ENCODE measurements at regions not wholly inside any gene's neighbourhood (a gene's known extent, or its start where the extent isn't known, plus 50 kb on each side); places are given as distances from the start of the nearest gene placed in this dataset.

DNA sequence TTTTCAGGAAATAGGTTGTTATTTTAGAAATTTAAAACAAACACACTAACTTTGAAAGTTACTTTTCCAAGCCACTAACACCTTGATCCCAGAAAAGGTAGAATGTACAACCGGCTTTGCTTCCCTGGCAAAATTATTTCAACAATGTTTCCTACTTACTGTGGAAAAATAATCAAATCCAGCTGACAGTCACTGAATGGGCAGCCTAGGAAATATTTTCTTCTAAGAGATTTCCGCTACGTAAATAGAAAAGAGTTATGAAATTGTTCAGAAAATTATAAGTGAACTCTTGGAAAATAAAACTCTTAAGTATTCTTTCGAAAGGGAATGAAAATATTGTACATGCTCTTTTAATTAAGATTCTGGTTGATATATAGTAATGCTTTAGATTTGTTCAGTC lies 195.7 kb downstream of the GASK1B start:
- Mint-ChIP-seq H3K4me1 (peaks cover 3% of the 10 kb centered on the region; the same call in 2 of the 3 replicates), H3K27me3 (ENCODE audit: insufficient read depth, low read depth, poor library complexity) (peaks cover 2% of the 10 kb centered on the region), H3K27ac (no peak overlapping the region), H3K9me3 (no peaks in the 10 kb centered on the region), H3K4me3 (no peak overlapping the region), H3K36me3 (ENCODE audit: low read depth) (no peaks in the 10 kb centered on the region)
- Histone ChIP-seq H3F3A (replicated peaks; ENCODE audit: low read depth) (no peaks in the 10 kb centered on the region), H2AFZ (no peak overlapping the region), H3K79me2 (replicated peaks; ENCODE audit: insufficient read depth) (no peaks in the 10 kb centered on the region), H3K27me3 (ENCODE audit: insufficient read depth) (no peaks in the 10 kb centered on the region), H3K27ac (ENCODE audit: low read depth) (no peak overlapping the region), H3K4me1 (ENCODE audit: insufficient read depth) (no peaks in the 10 kb centered on the region), H3K36me3 (ENCODE audit: insufficient read depth) (no peaks in the 10 kb centered on the region), H3K4me2 (no peak overlapping the region), H4K20me1 (replicated peaks; ENCODE audit: insufficient read depth) (no peaks in the 10 kb centered on the region), H3K4me3 (no peak overlapping the region), H3K9me2 (ENCODE audit: insufficient read depth) (no peaks in the 10 kb centered on the region)
- TF ChIP-seq NANOG (IDR thresholded peaks at IDR 0.05; ENCODE audit: borderline replicate concordance): no peak
- TF ChIP-seq, protein P1, sequence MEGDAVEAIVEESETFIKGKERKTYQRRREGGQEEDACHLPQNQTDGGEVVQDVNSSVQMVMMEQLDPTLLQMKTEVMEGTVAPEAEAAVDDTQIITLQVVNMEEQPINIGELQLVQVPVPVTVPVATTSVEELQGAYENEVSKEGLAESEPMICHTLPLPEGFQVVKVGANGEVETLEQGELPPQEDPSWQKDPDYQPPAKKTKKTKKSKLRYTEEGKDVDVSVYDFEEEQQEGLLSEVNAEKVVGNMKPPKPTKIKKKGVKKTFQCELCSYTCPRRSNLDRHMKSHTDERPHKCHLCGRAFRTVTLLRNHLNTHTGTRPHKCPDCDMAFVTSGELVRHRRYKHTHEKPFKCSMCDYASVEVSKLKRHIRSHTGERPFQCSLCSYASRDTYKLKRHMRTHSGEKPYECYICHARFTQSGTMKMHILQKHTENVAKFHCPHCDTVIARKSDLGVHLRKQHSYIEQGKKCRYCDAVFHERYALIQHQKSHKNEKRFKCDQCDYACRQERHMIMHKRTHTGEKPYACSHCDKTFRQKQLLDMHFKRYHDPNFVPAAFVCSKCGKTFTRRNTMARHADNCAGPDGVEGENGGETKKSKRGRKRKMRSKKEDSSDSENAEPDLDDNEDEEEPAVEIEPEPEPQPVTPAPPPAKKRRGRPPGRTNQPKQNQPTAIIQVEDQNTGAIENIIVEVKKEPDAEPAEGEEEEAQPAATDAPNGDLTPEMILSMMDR (conservative IDR thresholded peaks at IDR 0.05; ENCODE audit: low read depth in 2 of 2): no peak
- TF ChIP-seq JUNB (IDR thresholded peaks at IDR 0.05; ENCODE audit: unreplicated experiment): no peak
- no peak for TF ChIP-seq CREB1 (CRISPR knock-in tag; IDR thresholded peaks at IDR 0.05; ENCODE audit: low read depth)
- TF ChIP-seq ZNF114 (CRISPR knock-in tag; IDR thresholded peaks at IDR 0.05): no peak
- ATAC-seq: no peak
- DNase-seq (ENCODE audit: low spot score): no peak

DNA sequence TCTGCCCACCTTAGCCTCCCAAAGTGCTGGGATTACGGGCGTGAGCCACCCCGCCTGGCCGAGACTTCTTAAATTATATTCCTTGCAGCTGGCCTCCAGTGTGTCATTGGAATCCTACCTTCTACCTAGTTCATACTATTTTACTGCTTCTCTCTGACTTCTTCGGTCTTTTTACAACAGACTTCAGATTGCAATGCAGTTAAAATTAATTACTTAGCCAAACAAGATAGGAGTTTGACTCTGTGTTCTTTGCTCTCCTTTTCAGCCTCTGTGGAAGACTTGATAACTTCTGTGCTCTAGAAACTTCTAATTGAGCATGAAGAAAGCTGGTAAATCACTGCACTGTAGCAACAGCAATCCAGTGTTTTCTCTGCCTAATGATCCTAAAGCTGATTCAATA lies 199.5 kb downstream of the GASK1B start:
- Histone ChIP-seq H4K20me1 (replicated peaks; ENCODE audit: insufficient read depth) (no peaks in the 10 kb centered on the region), H3K27me3 (ENCODE audit: insufficient read depth) (no peaks in the 10 kb centered on the region), H3K27ac (ENCODE audit: low read depth) (no peak overlapping the region), H3K4me3 (no peak overlapping the region), H2AFZ (no peak overlapping the region), H3K36me3 (ENCODE audit: insufficient read depth) (no peaks in the 10 kb centered on the region), H3K79me2 (replicated peaks; ENCODE audit: insufficient read depth) (no peaks in the 10 kb centered on the region), H3K4me1 (ENCODE audit: insufficient read depth) (no peaks in the 10 kb centered on the region), H3K4me2 (no peak overlapping the region), H3F3A (replicated peaks; ENCODE audit: low read depth) (no peaks in the 10 kb centered on the region), H3K9me2 (ENCODE audit: insufficient read depth) (no peaks in the 10 kb centered on the region)
- Mint-ChIP-seq H3K27me3 (ENCODE audit: insufficient read depth, low read depth, poor library complexity) (no peaks in the 10 kb centered on the region), H3K4me1 (no peaks in the 10 kb centered on the region), H3K9me3 (no peaks in the 10 kb centered on the region), H3K27ac (no peak overlapping the region), H3K4me3 (no peak overlapping the region), H3K36me3 (ENCODE audit: low read depth) (no peaks in the 10 kb centered on the region)
- ATAC-seq (no peak), DNase-seq (ENCODE audit: low spot score) (no peak)
- TF ChIP-seq STAT1 (IDR thresholded peaks at IDR 0.05; ENCODE audit: unreplicated experiment) (no peak), CREB1 (CRISPR knock-in tag; IDR thresholded peaks at IDR 0.05; ENCODE audit: low read depth) (no peak), EZH2phosphoT487 (IDR thresholded peaks at IDR 0.05; ENCODE audit: unreplicated experiment) (no peak), ZNF331 (CRISPR knock-in tag; IDR thresholded peaks at IDR 0.05; ENCODE audit: low read depth) (no peak), ZNF114 (CRISPR knock-in tag; IDR thresholded peaks at IDR 0.05) (no peak), NANOG (IDR thresholded peaks at IDR 0.05; ENCODE audit: borderline replicate concordance) (no peak), EZH2 (IDR thresholded peaks at IDR 0.05; ENCODE audit: low read depth, unreplicated experiment) (no peak), POLR2AphosphoS5 (IDR thresholded peaks at IDR 0.05; ENCODE audit: low read depth) (no peak), JUNB (IDR thresholded peaks at IDR 0.05; ENCODE audit: unreplicated experiment) (no peak)
- TF ChIP-seq, protein P2, sequence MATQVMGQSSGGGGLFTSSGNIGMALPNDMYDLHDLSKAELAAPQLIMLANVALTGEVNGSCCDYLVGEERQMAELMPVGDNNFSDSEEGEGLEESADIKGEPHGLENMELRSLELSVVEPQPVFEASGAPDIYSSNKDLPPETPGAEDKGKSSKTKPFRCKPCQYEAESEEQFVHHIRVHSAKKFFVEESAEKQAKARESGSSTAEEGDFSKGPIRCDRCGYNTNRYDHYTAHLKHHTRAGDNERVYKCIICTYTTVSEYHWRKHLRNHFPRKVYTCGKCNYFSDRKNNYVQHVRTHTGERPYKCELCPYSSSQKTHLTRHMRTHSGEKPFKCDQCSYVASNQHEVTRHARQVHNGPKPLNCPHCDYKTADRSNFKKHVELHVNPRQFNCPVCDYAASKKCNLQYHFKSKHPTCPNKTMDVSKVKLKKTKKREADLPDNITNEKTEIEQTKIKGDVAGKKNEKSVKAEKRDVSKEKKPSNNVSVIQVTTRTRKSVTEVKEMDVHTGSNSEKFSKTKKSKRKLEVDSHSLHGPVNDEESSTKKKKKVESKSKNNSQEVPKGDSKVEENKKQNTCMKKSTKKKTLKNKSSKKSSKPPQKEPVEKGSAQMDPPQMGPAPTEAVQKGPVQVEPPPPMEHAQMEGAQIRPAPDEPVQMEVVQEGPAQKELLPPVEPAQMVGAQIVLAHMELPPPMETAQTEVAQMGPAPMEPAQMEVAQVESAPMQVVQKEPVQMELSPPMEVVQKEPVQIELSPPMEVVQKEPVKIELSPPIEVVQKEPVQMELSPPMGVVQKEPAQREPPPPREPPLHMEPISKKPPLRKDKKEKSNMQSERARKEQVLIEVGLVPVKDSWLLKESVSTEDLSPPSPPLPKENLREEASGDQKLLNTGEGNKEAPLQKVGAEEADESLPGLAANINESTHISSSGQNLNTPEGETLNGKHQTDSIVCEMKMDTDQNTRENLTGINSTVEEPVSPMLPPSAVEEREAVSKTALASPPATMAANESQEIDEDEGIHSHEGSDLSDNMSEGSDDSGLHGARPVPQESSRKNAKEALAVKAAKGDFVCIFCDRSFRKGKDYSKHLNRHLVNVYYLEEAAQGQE (IDR thresholded peaks at IDR 0.05; ENCODE audit: unreplicated experiment): no peak
- TF ChIP-seq, protein P3, sequence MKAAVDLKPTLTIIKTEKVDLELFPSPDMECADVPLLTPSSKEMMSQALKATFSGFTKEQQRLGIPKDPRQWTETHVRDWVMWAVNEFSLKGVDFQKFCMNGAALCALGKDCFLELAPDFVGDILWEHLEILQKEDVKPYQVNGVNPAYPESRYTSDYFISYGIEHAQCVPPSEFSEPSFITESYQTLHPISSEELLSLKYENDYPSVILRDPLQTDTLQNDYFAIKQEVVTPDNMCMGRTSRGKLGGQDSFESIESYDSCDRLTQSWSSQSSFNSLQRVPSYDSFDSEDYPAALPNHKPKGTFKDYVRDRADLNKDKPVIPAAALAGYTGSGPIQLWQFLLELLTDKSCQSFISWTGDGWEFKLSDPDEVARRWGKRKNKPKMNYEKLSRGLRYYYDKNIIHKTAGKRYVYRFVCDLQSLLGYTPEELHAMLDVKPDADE (IDR thresholded peaks at IDR 0.05): no peak
- TF ChIP-seq, protein P1 (conservative IDR thresholded peaks at IDR 0.05; ENCODE audit: low read depth in 2 of 2): no peak
